ENCODE measurements at regions not wholly inside any gene's neighbourhood (a gene's known extent, or its start where the extent isn't known, plus 50 kb on each side); places are given as distances from the start of the nearest gene placed in this dataset.

- no peak overlapping the region for H3K4me3 ChIP-seq (ENCODE audit: low read depth, low read length)
- H3K9me3 ChIP-seq (ENCODE audit: control insufficient read depth, low read length) = no peaks in the 10 kb centered on the region
- no peaks in the 10 kb centered on the region for H3K4me1 ChIP-seq
- H3K4me2 ChIP-seq (ENCODE audit: low read length) = no peak overlapping the region
- no peaks in the 10 kb centered on the region for H3K27me3 ChIP-seq (ENCODE audit: control insufficient read depth, insufficient read depth, low read length)
- no peak overlapping the region for H3K9ac ChIP-seq
- no peak for TF ChIP-seq CTCF (IDR thresholded peaks at IDR 0.05)
- H3K27ac ChIP-seq = no peak overlapping the region
- no peaks in the 10 kb centered on the region for H3K36me3 ChIP-seq (ENCODE audit: control insufficient read depth, insufficient read depth, low read length)
- no peak overlapping the region for H2AFZ ChIP-seq
- no peaks in the 10 kb centered on the region for H3K79me2 ChIP-seq
Observed at GRCh38 chr3:105923140-105923539, 54.3 kb upstream of the CBLB start.

DNA sequence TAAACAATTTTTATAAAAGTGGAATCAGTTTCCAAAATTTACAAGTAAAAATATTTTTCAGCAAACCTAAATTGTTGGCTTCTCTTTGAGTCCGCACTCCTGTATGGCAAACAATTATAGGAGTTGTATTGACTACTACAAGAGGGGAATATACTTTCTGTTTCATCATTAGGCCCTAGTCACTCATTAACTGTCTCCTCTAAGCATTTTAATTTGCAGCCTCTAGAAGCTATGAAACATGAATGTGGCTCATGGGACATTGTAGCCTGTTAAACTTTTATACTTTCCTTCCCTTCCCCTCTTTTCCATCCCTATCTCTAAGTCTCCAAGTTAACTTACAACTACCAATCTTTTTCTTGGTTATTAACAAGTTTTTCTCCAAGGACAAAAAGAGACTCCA is 58.9 kb upstream of the CBLB start:
- Histone ChIP-seq H3K27me3 (ENCODE audit: control insufficient read depth, insufficient read depth, low read length) (no peaks in the 10 kb centered on the region), H3K4me2 (ENCODE audit: low read length) (no peak overlapping the region), H3K4me1 (peaks cover 7% of the 10 kb centered on the region), H3K4me3 (ENCODE audit: low read depth, low read length) (no peak overlapping the region), H3K27ac (no peak overlapping the region), H3K36me3 (ENCODE audit: control insufficient read depth, insufficient read depth, low read length) (no peaks in the 10 kb centered on the region), H3K9me3 (ENCODE audit: control insufficient read depth, low read length) (no peaks in the 10 kb centered on the region), H2AFZ (no peak overlapping the region), H3K79me2 (no peaks in the 10 kb centered on the region), H3K9ac (no peak overlapping the region)
- no peak for TF ChIP-seq CTCF (IDR thresholded peaks at IDR 0.05)

- no peak overlapping the region for H3K4me3 ChIP-seq (ENCODE audit: low read depth, low read length)
- TF ChIP-seq CTCF (IDR thresholded peaks at IDR 0.05) = no peak
- no peak overlapping the region for H3K9ac ChIP-seq
- H3K9me3 ChIP-seq (ENCODE audit: control insufficient read depth, low read length) = no peaks in the 10 kb centered on the region
- no peaks in the 10 kb centered on the region for H3K27me3 ChIP-seq (ENCODE audit: control insufficient read depth, insufficient read depth, low read length)
- H3K27ac ChIP-seq = no peak overlapping the region
- H3K4me1 ChIP-seq = peaks cover 11% of the 10 kb centered on the region
- no peaks in the 10 kb centered on the region for H3K36me3 ChIP-seq (ENCODE audit: control insufficient read depth, insufficient read depth, low read length)
- no peak overlapping the region for H2AFZ ChIP-seq
- H3K4me2 ChIP-seq (ENCODE audit: low read length) = peak overlapping the region; percentile 32
- H3K79me2 ChIP-seq = no peaks in the 10 kb centered on the region
Observed at GRCh38 chr3:105930733-105931132, 61.9 kb upstream of the CBLB start.

- no peak overlapping the region for H2AFZ ChIP-seq
- H3K79me2 ChIP-seq = no peaks in the 10 kb centered on the region
- no peak overlapping the region for H3K4me3 ChIP-seq (ENCODE audit: low read depth, low read length)
- TF ChIP-seq CTCF (IDR thresholded peaks at IDR 0.05) = no peak
- H3K27me3 ChIP-seq (ENCODE audit: control insufficient read depth, insufficient read depth, low read length) = no peaks in the 10 kb centered on the region
- peak overlapping the region; percentile 32 for H3K4me2 ChIP-seq (ENCODE audit: low read length)
- no peaks in the 10 kb centered on the region for H3K36me3 ChIP-seq (ENCODE audit: control insufficient read depth, insufficient read depth, low read length)
- no peak overlapping the region for H3K27ac ChIP-seq
- no peak overlapping the region for H3K9ac ChIP-seq
- H3K4me1 ChIP-seq = peaks cover 11% of the 10 kb centered on the region
- no peaks in the 10 kb centered on the region for H3K9me3 ChIP-seq (ENCODE audit: control insufficient read depth, low read length)
Observed at GRCh38 chr3:105931500-105931899, 62.7 kb upstream of the CBLB start.

- Histone ChIP-seq H3K4me3 (ENCODE audit: low read depth, low read length) (no peak overlapping the region), H2AFZ (no peak overlapping the region), H3K4me1 (peaks cover 11% of the 10 kb centered on the region), H3K4me2 (ENCODE audit: low read length) (no peak overlapping the region), H3K79me2 (no peaks in the 10 kb centered on the region), H3K27me3 (ENCODE audit: control insufficient read depth, insufficient read depth, low read length) (no peaks in the 10 kb centered on the region), H3K27ac (no peak overlapping the region), H3K36me3 (ENCODE audit: control insufficient read depth, insufficient read depth, low read length) (no peaks in the 10 kb centered on the region), H3K9ac (no peak overlapping the region), H3K9me3 (ENCODE audit: control insufficient read depth, low read length) (no peaks in the 10 kb centered on the region)
- no peak for TF ChIP-seq CTCF (IDR thresholded peaks at IDR 0.05)
Observed at GRCh38 chr3:105933871-105934270, 65.1 kb upstream of the CBLB start.

All from parathyroid adenoma (tissue), 2 donors.